Left ventricle myocardium inferior (tissue), 1 donor: ENCODE measurements at regions not wholly inside any gene's neighbourhood (a gene's known extent, or its start where the extent isn't known, plus 50 kb on each side); places are given as distances from the start of the nearest gene placed in this dataset.
A peak's percentile ranks its signal among the peaks of the same experiment; 100 is the strongest.

Experiments
- DNase-seq: peaks from one replicate; pipeline ENCODE4 v3.0.0-alpha.2; 2020
- H3K27ac ChIP-seq: fragments of 200-600 bp; replicated peaks from 2 replicates; pipeline ENCODE4 v1.8.0; 2021
- H3K27me3 ChIP-seq: fragments of 200-600 bp; 2 replicates; pipeline ENCODE4 v1.8.0; 2021; ENCODE audit warnings: low read depth
- H3K36me3 ChIP-seq: fragments of 200-600 bp; 2 replicates; pipeline ENCODE4 v1.8.0; 2021
- H3K4me1 ChIP-seq: fragments of 200-600 bp; 2 replicates; pipeline ENCODE4 v1.8.0; 2021
- H3K4me3 ChIP-seq: fragments of 200-600 bp; 2 replicates; pipeline ENCODE4 v1.8.0; 2021; ENCODE audit warnings: mild to moderate bottlenecking, moderate library complexity
- H3K9me3 ChIP-seq: fragments of 200-600 bp; replicated peaks from 2 replicates; pipeline ENCODE4 v1.8.0; 2021
- CTCF ChIP-seq: fragments of 200-600 bp; IDR thresholded peaks from 2 replicates; pipeline ENCODE4 v1.8.0; 2021; ENCODE audit warnings: antibody characterized with exemption, mild to moderate bottlenecking, borderline replicate concordance
- intact Hi-C: fragments of 100-400 bp; cut with micrococcal nuclease; formaldehyde crosslinking; loops from one replicate; pipeline ENCODE4 v1.11.0; 2022
- donor health status: DM: no; HTN: yes; CAD: no; lungs with severe emphysema.

DNA sequence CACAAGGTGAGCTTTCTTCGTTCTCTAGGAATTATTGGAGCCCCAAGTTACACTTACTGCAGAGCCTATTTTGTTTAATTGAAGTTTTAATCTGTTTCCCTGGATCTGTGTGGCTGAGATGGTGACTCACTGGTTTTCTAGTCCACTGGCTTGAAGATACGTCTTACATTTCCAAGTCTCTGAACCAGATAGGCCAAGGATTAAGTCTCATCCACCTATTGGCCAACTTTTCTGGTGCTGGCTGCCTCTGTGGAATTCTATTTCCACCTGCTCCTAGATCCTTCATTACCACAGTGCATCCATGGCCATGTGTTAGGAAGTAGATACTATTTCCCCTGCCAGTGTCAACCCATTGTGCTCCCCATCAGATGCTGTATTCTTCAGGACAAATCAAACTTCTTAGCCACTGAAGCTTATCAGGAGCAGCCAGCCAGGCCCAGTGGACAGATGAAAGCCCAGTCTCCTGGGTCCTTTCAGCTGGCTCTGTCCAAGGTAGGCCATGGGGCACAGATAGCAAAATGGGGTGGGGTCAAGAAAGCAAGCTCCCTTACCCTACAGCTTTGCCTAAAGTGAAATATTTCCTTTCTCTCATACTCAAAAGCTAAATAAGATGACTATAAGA is 198.8 kb upstream of the TCF4 start:
- no peak overlapping the region for H3K27ac ChIP-seq
- no peak for DNase-seq
- H3K4me1 ChIP-seq, result peaks cover 4% of the 10 kb centered on the region
- no peak for TF ChIP-seq CTCF
- H3K9me3 ChIP-seq, result peaks cover 18% of the 10 kb centered on the region
- H3K4me3 ChIP-seq, result no peak overlapping the region
- intact Hi-C loops, result loop anchor here (10.0 kb wide), 1 partner anchor 788 kb away; no protein-coding TSS in a partner anchor
- H3K27me3 ChIP-seq, result no peaks in the 10 kb centered on the region
- H3K36me3 ChIP-seq, result no peaks in the 10 kb centered on the region

DNA sequence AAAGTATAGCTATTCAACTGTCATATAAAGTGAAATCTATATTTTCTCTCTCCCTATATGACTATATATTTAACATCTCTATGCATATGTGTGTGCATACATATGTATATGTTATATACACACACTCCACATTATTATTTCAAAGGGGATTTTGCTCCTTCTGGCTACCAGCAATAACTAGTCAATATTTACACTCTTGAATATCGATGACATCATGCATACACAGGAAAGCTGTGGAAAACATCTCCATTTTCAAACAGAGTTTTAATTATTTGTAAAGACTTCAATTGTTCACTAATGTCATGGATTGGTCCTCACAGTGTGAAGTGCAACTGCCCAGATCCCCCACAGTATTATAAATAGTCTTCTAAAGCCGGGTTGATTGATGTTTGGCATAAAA is 195.9 kb upstream of the TCF4 start:
- peaks cover 5% of the 10 kb centered on the region for H3K9me3 ChIP-seq
- H3K36me3 ChIP-seq, result no peaks in the 10 kb centered on the region
- H3K4me3 ChIP-seq, result no peak overlapping the region
- TF ChIP-seq CTCF, result no peak
- DNase-seq, result no peak
- no peaks in the 10 kb centered on the region for H3K27me3 ChIP-seq
- intact Hi-C loops, result loop anchor here (5.0 to 10.0 kb wide), 3 partner anchors 367 to 791 kb away; no protein-coding TSS in a partner anchor
- no peak overlapping the region for H3K27ac ChIP-seq
- peaks cover 29% of the 10 kb centered on the region for H3K4me1 ChIP-seq

GRCh38 chr18:55781481-55781957 is 193.5 kb upstream of the TCF4 start:
- DNase-seq, result peak; percentile 35
- Histone ChIP-seq H3K9me3 (no peaks in the 10 kb centered on the region), H3K27me3 (no peaks in the 10 kb centered on the region), H3K36me3 (no peaks in the 10 kb centered on the region), H3K4me1 (peaks cover 44% of the 10 kb centered on the region), H3K4me3 (no peak overlapping the region), H3K27ac (peak overlapping the region; percentile 94)
- TF ChIP-seq CTCF, result peak; percentile 75
- intact Hi-C loops, result loop anchor here (5.0 to 10.0 kb wide), 3 partner anchors 364 to 793 kb away; no protein-coding TSS in a partner anchor

- Histone ChIP-seq H3K27ac (peak overlapping the region; percentile 94), H3K4me1 (peaks cover 48% of the 10 kb centered on the region), H3K36me3 (no peaks in the 10 kb centered on the region), H3K9me3 (no peaks in the 10 kb centered on the region), H3K4me3 (peak overlapping the region; percentile 77), H3K27me3 (no peaks in the 10 kb centered on the region)
- DNase-seq, result no peak
- intact Hi-C loops, result loop anchor here (5.0 to 10.0 kb wide), 3 partner anchors 363 to 794 kb away; no protein-coding TSS in a partner anchor
- TF ChIP-seq CTCF, result peak; percentile 7
These were observed 192.6 kb upstream of the TCF4 start for GRCh38 chr18:55780586-55781071.

DNA sequence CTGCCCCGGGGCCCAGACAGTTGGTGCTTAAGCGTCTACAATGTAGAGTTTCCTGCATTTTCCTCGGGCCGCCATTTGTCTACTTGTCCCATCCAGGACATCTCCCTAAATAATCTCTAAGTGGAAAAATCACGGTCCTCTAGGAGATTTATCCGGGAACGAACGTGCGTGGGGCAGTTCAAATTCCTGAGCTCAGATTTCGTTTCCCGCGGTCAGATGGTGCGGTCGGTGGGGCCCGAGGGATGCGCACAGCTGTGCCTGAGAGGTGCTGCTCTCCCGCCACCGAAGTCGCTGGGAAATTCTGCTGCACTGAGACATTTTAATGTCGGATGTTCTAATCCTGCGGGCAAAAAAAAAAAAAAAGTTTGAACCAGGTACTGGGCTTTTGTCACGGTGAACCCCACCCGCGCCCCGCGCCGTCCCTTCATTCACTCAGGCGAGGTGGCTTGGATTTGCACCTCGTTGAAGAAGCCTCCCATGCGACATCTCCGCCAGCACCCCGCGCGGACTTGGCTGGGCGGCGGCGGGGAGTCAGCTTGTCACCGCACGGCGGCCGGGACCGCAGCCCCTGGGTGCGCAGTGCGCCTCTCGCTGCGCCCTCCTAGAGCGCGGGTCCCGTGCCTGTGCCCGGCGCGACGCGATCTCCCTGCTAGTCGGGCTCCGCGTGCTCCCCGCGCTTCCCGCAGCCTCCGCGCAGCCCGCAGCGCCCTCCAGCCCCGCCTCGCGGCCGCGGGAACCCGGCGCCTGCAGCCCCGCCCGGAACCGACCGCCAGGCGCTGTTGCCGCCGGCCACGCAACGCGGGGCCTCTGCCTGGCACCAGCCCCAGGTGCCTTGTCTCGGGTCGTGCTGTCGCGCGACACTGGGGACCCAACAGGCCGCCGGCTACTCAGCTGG is 191.9 kb upstream of the TCF4 start:
- H3K27me3 ChIP-seq, result no peaks in the 10 kb centered on the region
- intact Hi-C loops, result loop anchor here (5.0 to 10.0 kb wide), 3 partner anchors 363 to 795 kb away; no protein-coding TSS in a partner anchor
- peak overlapping the region; percentile 77 for H3K4me3 ChIP-seq
- H3K27ac ChIP-seq, result peak overlapping the region; percentile 94
- peak; percentile 59 for TF ChIP-seq CTCF
- peak; percentile 44 for DNase-seq
- H3K36me3 ChIP-seq, result no peaks in the 10 kb centered on the region
- H3K4me1 ChIP-seq, result peaks cover 48% of the 10 kb centered on the region
- no peaks in the 10 kb centered on the region for H3K9me3 ChIP-seq
